Gastroesophageal sphincter (tissue), 2 donors: ENCODE measurements at regions not wholly inside any gene's neighbourhood (a gene's known extent, or its start where the extent isn't known, plus 50 kb on each side); places are given as distances from the start of the nearest gene placed in this dataset.

Source experiments
- POLR2A ChIP-seq, 2 donors: fragments of 450-650 bp; IDR thresholded peaks; one replicate each; pipeline ENCODE4 v1.6.1; 2017; ENCODE audit warnings: antibody characterized with exemption in 2 of 2, mild to moderate bottlenecking in 2 of 2, moderate library complexity in 1 of 2
- POLR2AphosphoS5 ChIP-seq: sonication (generic); formaldehyde crosslinking; IDR thresholded peaks from one replicate; pipeline ENCODE4 v1.6.1; 2017; ENCODE audit warnings: antibody characterized with exemption

GRCh38 chr4:41358647-41359421 lies 102.1 kb downstream of the UCHL1 start:
- TF ChIP-seq POLR2AphosphoS5 (no peak), POLR2A (IDR thresholded peaks at IDR 0.05) (no peak)
